ENCODE measurements at regions not wholly inside any gene's neighbourhood (a gene's known extent, or its start where the extent isn't known, plus 50 kb on each side); places are given as distances from the start of the nearest gene placed in this dataset.

DNA sequence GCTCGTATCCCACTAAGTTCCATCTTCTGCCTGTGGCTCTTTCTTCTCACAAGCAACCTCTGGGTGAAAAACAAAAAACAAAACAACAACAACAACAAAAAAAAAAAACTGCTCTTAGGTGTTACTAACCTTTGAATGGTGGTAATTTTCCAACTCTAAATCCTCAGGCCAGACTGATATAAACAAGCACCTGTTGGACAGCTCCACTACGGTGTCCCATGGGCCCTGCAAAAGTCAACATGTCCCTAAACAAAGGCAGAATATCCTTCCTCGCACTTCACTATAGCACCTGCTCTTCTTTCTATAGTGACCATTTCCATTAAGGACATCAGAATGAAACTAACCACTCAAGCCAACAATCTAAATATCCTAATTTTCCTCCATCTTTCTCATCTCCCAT, 54.6 kb upstream of the PARM1 start:
- H3K36me3 ChIP-seq (ENCODE audit: low read depth), result no peaks in the 10 kb centered on the region
- 7% methylated on average over 3 of the region's 3 CpGs for whole genome bisulfite sequencing, 2 experiments (ENCODE audit: low coverage in 1 of 2, low lambda C conversion rate in 2 of 2, missing lambda C conversion rate in 2 of 2)
- TF ChIP-seq EZH2phosphoT487 (IDR thresholded peaks at IDR 0.05; ENCODE audit: insufficient read depth, low read depth) (no peak), EZH2 (IDR thresholded peaks at IDR 0.05; ENCODE audit: insufficient read depth, poor library complexity, severe bottlenecking) (no peak)

DNA sequence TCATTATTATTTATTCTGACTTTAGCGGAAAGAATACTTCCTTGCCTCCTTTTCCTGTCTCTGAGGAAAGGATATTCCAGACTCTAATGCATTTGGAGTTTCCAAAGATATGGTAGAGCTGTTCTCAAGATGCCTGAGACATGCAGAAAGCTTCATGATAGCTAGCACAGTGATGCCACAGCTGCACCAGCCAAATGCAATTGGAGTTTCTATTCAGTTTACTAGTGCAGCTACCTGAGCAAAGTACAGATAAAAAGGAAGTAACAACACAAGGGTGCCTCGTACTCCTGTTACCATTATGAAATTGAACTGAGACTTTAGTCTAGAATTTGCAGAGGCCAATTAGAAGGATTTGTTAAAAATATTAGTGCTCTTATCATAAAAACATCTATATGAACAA, 57.5 kb upstream of the PARM1 start:
- DNase-seq, result no peak
- Histone ChIP-seq H3K4me2 (ENCODE audit: unreplicated experiment) (no peak overlapping the region), H3K9me2 (ENCODE audit: insufficient read depth) (no peaks in the 10 kb centered on the region), H3K4me3 (no peak overlapping the region), H3F3A (ENCODE audit: insufficient read depth) (no peaks in the 10 kb centered on the region), H3K9ac (no peak overlapping the region), H3K9me3 (ENCODE audit: low read depth) (no peaks in the 10 kb centered on the region), H3K36me3 (ENCODE audit: low read depth) (no peaks in the 10 kb centered on the region), H2AFZ (no peak overlapping the region), H4K20me1 (ENCODE audit: insufficient read depth) (no peaks in the 10 kb centered on the region), H3K4me1 (ENCODE audit: insufficient read depth) (no peaks in the 10 kb centered on the region), H3K79me2 (ENCODE audit: insufficient read depth) (no peaks in the 10 kb centered on the region), H3K27me3 (replicated peaks; ENCODE audit: insufficient read depth) (peaks cover 38% of the 10 kb centered on the region), H3K27ac (no peak overlapping the region)
- in situ Hi-C loops (cut with MboI), result no loop called here
- 40 to 51% methylated on average over 2 of the region's 2 CpGs for WGBS, 2 experiments (ENCODE audit: low coverage in 1 of 2, low lambda C conversion rate in 2 of 2, missing lambda C conversion rate in 2 of 2)
- TF ChIP-seq EZH2phosphoT487 (IDR thresholded peaks at IDR 0.05; ENCODE audit: insufficient read depth, low read depth) (no peak), EZH2 (IDR thresholded peaks at IDR 0.05; ENCODE audit: insufficient read depth, poor library complexity, severe bottlenecking) (no peak)

More for the DNA sequence above, 54.6 kb upstream of the PARM1 start:
- no peaks in the 10 kb centered on the region for H3F3A ChIP-seq (ENCODE audit: insufficient read depth)
- H2AFZ ChIP-seq, result no peak overlapping the region
- H3K9me3 ChIP-seq (ENCODE audit: low read depth), result no peaks in the 10 kb centered on the region
- H3K79me2 ChIP-seq (ENCODE audit: insufficient read depth), result no peaks in the 10 kb centered on the region
- no peak overlapping the region for H3K4me2 ChIP-seq (ENCODE audit: unreplicated experiment)
- no peak overlapping the region for H3K9ac ChIP-seq
- H3K27ac ChIP-seq, result no peak overlapping the region
- in situ Hi-C loops (cut with MboI), result no loop called here
- H3K27me3 ChIP-seq (replicated peaks; ENCODE audit: insufficient read depth), result peaks cover 19% of the 10 kb centered on the region
- peaks cover 4% of the 10 kb centered on the region; the same call in 1 of the 2 replicates for H3K9me2 ChIP-seq (ENCODE audit: insufficient read depth)
- H3K4me1 ChIP-seq (ENCODE audit: insufficient read depth), result no peaks in the 10 kb centered on the region
- no peak for DNase-seq
- no peak overlapping the region for H3K4me3 ChIP-seq
- no peaks in the 10 kb centered on the region for H4K20me1 ChIP-seq (ENCODE audit: insufficient read depth)

DNA sequence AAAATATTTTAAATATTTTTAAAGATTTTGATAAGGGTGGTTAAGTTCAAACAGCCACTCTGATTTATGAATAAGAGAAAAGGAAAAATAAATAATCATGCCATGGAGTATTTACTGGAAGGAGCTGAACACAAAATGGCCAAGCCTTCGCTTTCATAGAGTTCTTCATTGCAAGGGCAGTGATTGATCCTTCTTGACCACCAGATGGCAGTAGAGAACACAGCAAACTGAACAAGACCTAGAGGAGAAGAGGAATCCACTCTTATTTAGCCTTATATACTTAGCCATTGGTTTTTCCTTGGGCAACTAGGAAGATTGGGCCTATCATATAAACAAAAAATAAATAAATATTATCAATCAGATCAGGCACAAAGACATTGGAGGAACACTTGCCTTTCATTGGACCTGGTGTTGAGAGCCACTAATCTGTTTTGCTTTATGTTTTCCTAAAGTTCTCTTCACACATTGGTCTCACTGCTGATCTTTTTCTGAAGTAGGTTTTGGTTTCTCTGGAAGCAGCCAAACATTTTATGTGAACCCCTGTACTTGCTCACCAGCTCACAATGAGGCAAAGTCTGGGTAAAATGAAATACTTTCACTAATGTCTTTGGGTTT, 58.1 kb upstream of the PARM1 start:
- H3K9me3 ChIP-seq (ENCODE audit: low read depth), result no peaks in the 10 kb centered on the region
- in situ Hi-C loops (cut with MboI), result no loop called here
- no peaks in the 10 kb centered on the region for H3K36me3 ChIP-seq (ENCODE audit: low read depth)
- 0 out of 2 replicates have a peak overlapping the region, but pooled peaks have one; percentile 1 for H2AFZ ChIP-seq
- H3K4me2 ChIP-seq (ENCODE audit: unreplicated experiment), result no peak overlapping the region
- 6 to 7% methylated on average over 1 of the region's 1 CpG for WGBS, 2 experiments (ENCODE audit: low coverage in 1 of 2, low lambda C conversion rate in 2 of 2, missing lambda C conversion rate in 2 of 2)
- H3K4me3 ChIP-seq, result no peak overlapping the region
- H4K20me1 ChIP-seq (ENCODE audit: insufficient read depth), result no peaks in the 10 kb centered on the region
- no peak overlapping the region for H3K27ac ChIP-seq
- H3K9ac ChIP-seq, result no peak overlapping the region
- no peaks in the 10 kb centered on the region for H3F3A ChIP-seq (ENCODE audit: insufficient read depth)
- peaks cover 33% of the 10 kb centered on the region for H3K27me3 ChIP-seq (replicated peaks; ENCODE audit: insufficient read depth)
- H3K79me2 ChIP-seq (ENCODE audit: insufficient read depth), result no peaks in the 10 kb centered on the region
- DNase-seq, result peak; percentile 81
- H3K4me1 ChIP-seq (ENCODE audit: insufficient read depth), result no peaks in the 10 kb centered on the region
- no peaks in the 10 kb centered on the region for H3K9me2 ChIP-seq (ENCODE audit: insufficient read depth)
- TF ChIP-seq EZH2 (IDR thresholded peaks at IDR 0.05; ENCODE audit: insufficient read depth, poor library complexity, severe bottlenecking), result no peak
- TF ChIP-seq EZH2phosphoT487 (IDR thresholded peaks at IDR 0.05; ENCODE audit: insufficient read depth, low read depth), result no peak

DNA sequence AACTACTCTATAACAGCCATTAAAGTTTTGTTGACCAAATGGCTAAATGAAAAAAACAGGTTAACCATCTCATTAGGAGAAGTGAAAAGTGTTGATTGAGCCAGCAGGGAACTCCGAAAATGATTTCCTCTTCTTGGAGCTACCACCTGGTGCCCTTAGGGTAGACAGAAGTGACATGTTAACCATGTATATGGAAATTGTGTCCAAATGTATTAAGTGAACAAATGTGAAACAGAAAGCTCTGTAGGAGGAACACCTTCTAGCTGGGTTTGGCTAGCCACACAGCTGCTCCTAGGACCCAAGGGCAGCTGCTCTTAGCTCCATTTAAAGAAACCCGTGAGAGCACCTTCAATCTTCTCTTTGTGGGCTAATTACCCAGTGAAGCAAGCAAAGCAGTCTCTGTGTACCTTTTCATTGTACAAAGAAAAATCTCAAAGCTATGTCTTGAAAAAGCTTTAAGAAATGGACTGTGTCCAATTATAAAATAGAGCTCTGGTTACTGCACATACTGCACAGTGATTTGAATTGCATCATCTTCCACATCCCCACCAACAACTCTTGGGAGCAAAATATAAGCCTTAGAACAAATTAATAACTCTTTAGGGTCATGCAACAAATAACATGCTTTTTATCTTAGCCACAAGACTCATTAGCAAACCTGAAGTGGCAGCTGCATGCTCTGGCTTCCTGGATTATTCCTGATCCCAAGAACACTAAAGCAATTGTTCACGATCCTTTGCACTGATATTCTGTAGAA, 59.2 kb upstream of the PARM1 start:
- no peaks in the 10 kb centered on the region for H3K9me2 ChIP-seq (ENCODE audit: insufficient read depth)
- 0 out of 2 replicates have a peak overlapping the region, but pooled peaks have one; percentile 1 for H2AFZ ChIP-seq
- H3F3A ChIP-seq (ENCODE audit: insufficient read depth), result no peaks in the 10 kb centered on the region
- H3K36me3 ChIP-seq (ENCODE audit: low read depth), result no peaks in the 10 kb centered on the region
- H3K27ac ChIP-seq, result no peak overlapping the region
- H3K79me2 ChIP-seq (ENCODE audit: insufficient read depth), result no peaks in the 10 kb centered on the region
- H4K20me1 ChIP-seq (ENCODE audit: insufficient read depth), result no peaks in the 10 kb centered on the region
- in situ Hi-C loops (cut with MboI), result no loop called here
- TF ChIP-seq EZH2 (IDR thresholded peaks at IDR 0.05; ENCODE audit: insufficient read depth, poor library complexity, severe bottlenecking) (no peak), EZH2phosphoT487 (IDR thresholded peaks at IDR 0.05; ENCODE audit: insufficient read depth, low read depth) (no peak)
- no peak overlapping the region for H3K4me2 ChIP-seq (ENCODE audit: unreplicated experiment)
- WGBS, 2 experiments (ENCODE audit: low coverage in 1 of 2, low lambda C conversion rate in 2 of 2, missing lambda C conversion rate in 2 of 2), result 10 to 16% methylated on average over 3 of the region's 3 CpGs
- H3K9ac ChIP-seq, result no peak overlapping the region
- no peak overlapping the region for H3K4me3 ChIP-seq
- no peaks in the 10 kb centered on the region for H3K4me1 ChIP-seq (ENCODE audit: insufficient read depth)
- no peak for DNase-seq
- H3K27me3 ChIP-seq (replicated peaks; ENCODE audit: insufficient read depth), result peaks cover 33% of the 10 kb centered on the region
- no peaks in the 10 kb centered on the region for H3K9me3 ChIP-seq (ENCODE audit: low read depth)

Data from GM23248 (cell line).